GM23338 (cell line): ENCODE measurements at regions not wholly inside any gene's neighbourhood (a gene's known extent, or its start where the extent isn't known, plus 50 kb on each side); places are given as distances from the start of the nearest gene placed in this dataset.

Source experiments
- ATAC-seq: fragments of 200-7000 bp; cut with Tn5 transposase; 3 replicates; pipeline ENCODE4 v1.9.1; 2020
- DNase-seq: peaks from one replicate; pipeline ENCODE4 v3.0.0-alpha.2; 2015; ENCODE audit warnings: low spot score
- H2AFZ ChIP-seq: fragments of 200-600 bp; sonication (generic); 2 replicates; pipeline ENCODE4 v1.8.0; 2016; ENCODE audit warnings: antibody characterized with exemption, mild to moderate bottlenecking, moderate library complexity
- H3F3A ChIP-seq: fragments of 200-600 bp; sonication (generic); replicated peaks from 2 replicates; pipeline ENCODE4 v1.8.0; 2017; ENCODE audit warnings: antibody characterized with exemption, mixed run types, low read depth
- H3K27ac ChIP-seq: fragments of 200-600 bp; sonication (generic); 2 replicates; pipeline ENCODE4 v1.6.1; 2016; ENCODE audit warnings: low read depth
- H3K27me3 ChIP-seq: fragments of 200-600 bp; sonication (generic); 2 replicates; pipeline ENCODE4 v1.8.0; 2016; ENCODE audit warnings: mild to moderate bottlenecking, mixed run types, moderate library complexity; ENCODE audit not compliant: insufficient read depth
- H3K36me3 ChIP-seq: fragments of 200-600 bp; sonication (generic); 2 replicates; pipeline ENCODE4 v1.8.0; 2016; ENCODE audit warnings: mild to moderate bottlenecking; ENCODE audit not compliant: insufficient read depth
- H3K4me1 ChIP-seq: fragments of 200-600 bp; sonication (generic); 2 replicates; pipeline ENCODE4 v1.8.0; 2016; ENCODE audit warnings: mild to moderate bottlenecking, moderate library complexity; ENCODE audit not compliant: insufficient read depth
- H3K4me2 ChIP-seq: fragments of 200-600 bp; sonication (generic); 2 replicates; pipeline ENCODE4 v1.7.1; 2017; ENCODE audit warnings: mixed run types
- H3K4me3 ChIP-seq: fragments of 200-600 bp; sonication (generic); 2 replicates; pipeline ENCODE4 v1.6.1; 2016; ENCODE audit warnings: mixed run types
- H3K79me2 ChIP-seq: fragments of 200-600 bp; sonication (generic); replicated peaks from 2 replicates; pipeline ENCODE4 v1.8.0; 2017; ENCODE audit warnings: mild to moderate bottlenecking; ENCODE audit not compliant: insufficient read depth
- H3K9me2 ChIP-seq: fragments of 200-600 bp; sonication (generic); 2 replicates; pipeline ENCODE4 v1.8.0; 2017; ENCODE audit not compliant: insufficient read depth
- H4K20me1 ChIP-seq: fragments of 200-600 bp; sonication (generic); replicated peaks from 2 replicates; pipeline ENCODE4 v1.8.0; 2017; ENCODE audit warnings: mild to moderate bottlenecking; ENCODE audit not compliant: insufficient read depth
- H3K27ac Mint-ChIP-seq: 2 replicates; pipeline ENCODE4 v1.8.0; 2020; ENCODE audit warnings: inconsistent platforms, mild to moderate bottlenecking, moderate library complexity, mixed read lengths
- H3K27me3 Mint-ChIP-seq: 3 replicates; pipeline ENCODE4 v1.8.0; 2022; ENCODE audit warnings: low read depth, mild to moderate bottlenecking, moderate library complexity, mixed read lengths, inconsistent platforms; ENCODE audit not compliant: insufficient read depth, poor library complexity
- H3K36me3 Mint-ChIP-seq: 3 replicates; pipeline ENCODE4 v1.8.0; 2021; ENCODE audit warnings: low read depth, mild to moderate bottlenecking, inconsistent platforms, moderate library complexity, mixed read lengths
- H3K4me1 Mint-ChIP-seq: 3 replicates; pipeline ENCODE4 v1.8.0; 2020; ENCODE audit warnings: mild to moderate bottlenecking, inconsistent platforms, mixed read lengths
- H3K4me3 Mint-ChIP-seq: 3 replicates; pipeline ENCODE4 v1.8.0; 2021; ENCODE audit warnings: moderate library complexity, mild to moderate bottlenecking, inconsistent platforms, mixed read lengths
- H3K9me3 Mint-ChIP-seq: 3 replicates; pipeline ENCODE4 v1.8.0; 2020; ENCODE audit warnings: moderate library complexity, mild to moderate bottlenecking, inconsistent platforms, mixed read lengths
- CTCF ChIP-seq, 2 experiments: fragments of 200-600 bp in 1 of 2; sonication (generic) in 1 of 2; conservative IDR thresholded peaks; 2 replicates each; pipeline versions ENCODE4 v1.5.1 to v1.6.1; 2016 to 2017; ENCODE audit warnings: antibody characterized with exemption in 2 of 2, low read depth in 2 of 2, mild to moderate bottlenecking in 2 of 2, moderate library complexity in 1 of 2
- ETS1 ChIP-seq: IDR thresholded peaks from 2 replicates; pipeline ENCODE4 v1.6.1; 2016; ENCODE audit warnings: antibody characterized with exemption
- NANOG ChIP-seq: IDR thresholded peaks from 2 replicates; pipeline ENCODE4 v1.6.1; 2016; ENCODE audit warnings: antibody characterized with exemption, borderline replicate concordance
- POLR2AphosphoS5 ChIP-seq: IDR thresholded peaks from 2 replicates; pipeline ENCODE4 v1.6.1; 2016; ENCODE audit warnings: antibody characterized with exemption, low read depth
- REST ChIP-seq: IDR thresholded peaks from one replicate; pipeline ENCODE4 v1.6.1; 2018; ENCODE audit warnings: antibody characterized with exemption; ENCODE audit not compliant: unreplicated experiment
- STAT1 ChIP-seq: IDR thresholded peaks from one replicate; pipeline ENCODE4 v1.6.1; 2016; ENCODE audit warnings: antibody characterized with exemption; ENCODE audit not compliant: unreplicated experiment
- ZNF114 ChIP-seq: fragments of 250-450 bp; sonication (Bioruptor Pico); IDR thresholded peaks from 2 replicates; pipeline ENCODE4 v1.5.0; 2020; ENCODE audit warnings: mild to moderate bottlenecking, moderate library complexity
- ZNF331 ChIP-seq: fragments of 250-450 bp; sonication (Bioruptor Pico); IDR thresholded peaks from 2 replicates; pipeline ENCODE4 v1.5.0; 2020; ENCODE audit warnings: low read depth, mild to moderate bottlenecking, moderate library complexity

DNA sequence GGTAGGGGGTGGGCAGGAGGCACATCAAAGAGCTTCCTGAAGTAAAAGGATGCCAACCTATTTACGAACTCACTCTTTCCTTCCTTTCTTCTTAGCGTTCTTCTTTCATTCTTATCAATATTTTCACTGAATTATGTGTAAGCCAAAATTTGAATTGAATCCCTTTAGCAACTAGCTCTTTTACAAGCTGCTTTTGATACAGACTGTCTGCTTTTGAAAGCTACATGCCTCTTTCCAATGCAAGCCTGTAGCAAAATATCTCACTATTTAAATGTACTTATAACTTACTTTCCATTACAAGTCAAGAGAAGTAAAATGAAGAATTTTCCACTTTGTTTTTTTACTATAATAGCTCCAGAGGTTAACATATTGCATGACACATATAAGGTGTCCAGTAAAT, 186.6 kb downstream of the NXPE2 start:
- no peaks in the 10 kb centered on the region for H3F3A ChIP-seq
- H4K20me1 ChIP-seq: no peaks in the 10 kb centered on the region
- no peak for ATAC-seq
- no peak overlapping the region for H3K27ac ChIP-seq
- no peaks in the 10 kb centered on the region for H3K4me1 ChIP-seq
- Mint-ChIP-seq H3K27ac (no peak overlapping the region), H3K4me1 (no peaks in the 10 kb centered on the region), H3K4me3 (no peak overlapping the region), H3K36me3 (no peaks in the 10 kb centered on the region), H3K9me3 (no peaks in the 10 kb centered on the region), H3K27me3 (peaks cover 2% of the 10 kb centered on the region)
- no peak overlapping the region for H3K4me3 ChIP-seq
- H3K36me3 ChIP-seq: no peaks in the 10 kb centered on the region
- H3K79me2 ChIP-seq: no peaks in the 10 kb centered on the region
- no peak overlapping the region for H2AFZ ChIP-seq
- H3K27me3 ChIP-seq: no peaks in the 10 kb centered on the region
- H3K4me2 ChIP-seq: no peak overlapping the region
- TF ChIP-seq STAT1: no peak
- TF ChIP-seq CTCF (conservative IDR thresholded peaks at IDR 0.05; ENCODE audit: low read depth in 2 of 2): no peak
- no peak for TF ChIP-seq REST
- no peak for TF ChIP-seq ETS1
- TF ChIP-seq ZNF114 (CRISPR knock-in tag): no peak
- no peak for TF ChIP-seq POLR2AphosphoS5
- TF ChIP-seq NANOG: no peak
- no peak for DNase-seq
- 0 out of 2 replicates have a peak, but pooled peaks cover 3% of the 10 kb centered on the region for H3K9me2 ChIP-seq

DNA sequence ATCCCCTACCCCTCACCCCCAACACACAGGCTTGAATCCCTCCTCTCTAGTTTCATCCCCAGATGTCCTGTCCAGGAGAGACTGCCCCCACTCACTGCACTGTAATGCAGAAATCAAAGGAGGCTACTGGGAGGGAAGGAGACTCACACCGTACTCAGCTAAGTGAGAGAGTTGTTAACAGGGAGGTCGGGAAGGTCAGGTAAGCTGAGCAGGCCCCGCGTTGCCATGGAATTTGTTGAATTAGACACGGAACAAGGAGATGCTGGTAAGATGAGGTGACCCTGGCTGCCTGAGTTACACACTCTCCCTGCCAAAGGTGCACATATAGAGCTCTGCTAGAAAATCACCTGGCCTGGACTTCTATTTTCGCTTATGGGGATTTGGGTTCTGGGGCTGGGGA, 197.9 kb downstream of the NXPE2 start:
- no peak overlapping the region for H3K27ac Mint-ChIP-seq
- Histone ChIP-seq H4K20me1 (no peaks in the 10 kb centered on the region), H3K4me3 (no peak overlapping the region), H3K36me3 (no peaks in the 10 kb centered on the region), H3K27ac (no peak overlapping the region), H3K27me3 (no peaks in the 10 kb centered on the region), H3K4me1 (no peaks in the 10 kb centered on the region), H3K9me2 (0 out of 2 replicates have a peak, but pooled peaks cover 5% of the 10 kb centered on the region), H3F3A (no peaks in the 10 kb centered on the region), H3K4me2 (no peak overlapping the region), H3K79me2 (no peaks in the 10 kb centered on the region), H2AFZ (no peak overlapping the region)
- DNase-seq: no peak
- H3K9me3 Mint-ChIP-seq: no peaks in the 10 kb centered on the region
- no peak for ATAC-seq
- H3K4me3 Mint-ChIP-seq: no peak overlapping the region
- H3K27me3 Mint-ChIP-seq: peaks cover 4% of the 10 kb centered on the region
- H3K4me1 Mint-ChIP-seq: no peaks in the 10 kb centered on the region; the same call in 2 of the 3 replicates
- no peaks in the 10 kb centered on the region for H3K36me3 Mint-ChIP-seq
- TF ChIP-seq ZNF114 (CRISPR knock-in tag): no peak
- no peak for TF ChIP-seq REST
- TF ChIP-seq ZNF331 (CRISPR knock-in tag): no peak
